ENCODE measurements at regions not wholly inside any gene's neighbourhood (a gene's known extent, or its start where the extent isn't known, plus 50 kb on each side); places are given as distances from the start of the nearest gene placed in this dataset.
"Not testable (repeated sequence)": the region's sequence is repeated elsewhere in the genome, so short reads cannot be mapped to it uniquely, and the experiment has no call there.

DNA sequence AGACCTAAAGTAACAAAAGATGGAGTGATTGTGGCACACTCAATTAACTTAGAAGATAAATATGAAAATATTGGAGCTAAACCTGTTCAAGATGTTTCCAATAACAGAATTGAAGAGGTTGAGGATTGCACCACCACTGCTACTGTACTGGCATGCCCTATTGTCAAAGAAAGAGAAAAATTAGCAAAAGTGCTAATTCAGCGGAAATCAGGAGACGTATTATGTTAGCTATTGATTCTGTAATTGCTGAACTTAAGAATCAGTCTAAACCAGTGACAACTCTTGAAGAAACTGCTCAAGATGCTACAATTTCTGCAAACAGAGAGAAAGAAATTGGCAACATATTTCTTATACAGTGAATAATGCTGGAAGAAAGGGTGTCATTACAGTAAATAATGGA lies 754.4 kb downstream of the CDH18 start:
- H3K4me1 ChIP-seq (ENCODE audit: control insufficient read depth in 1 of 2, insufficient read depth in 1 of 2, low read depth in 1 of 2, low read length in 1 of 2) = no peaks in the 10 kb centered on the region
- no peaks in the 10 kb centered on the region for H3K9me3 ChIP-seq
- TF ChIP-seq, protein P1, sequence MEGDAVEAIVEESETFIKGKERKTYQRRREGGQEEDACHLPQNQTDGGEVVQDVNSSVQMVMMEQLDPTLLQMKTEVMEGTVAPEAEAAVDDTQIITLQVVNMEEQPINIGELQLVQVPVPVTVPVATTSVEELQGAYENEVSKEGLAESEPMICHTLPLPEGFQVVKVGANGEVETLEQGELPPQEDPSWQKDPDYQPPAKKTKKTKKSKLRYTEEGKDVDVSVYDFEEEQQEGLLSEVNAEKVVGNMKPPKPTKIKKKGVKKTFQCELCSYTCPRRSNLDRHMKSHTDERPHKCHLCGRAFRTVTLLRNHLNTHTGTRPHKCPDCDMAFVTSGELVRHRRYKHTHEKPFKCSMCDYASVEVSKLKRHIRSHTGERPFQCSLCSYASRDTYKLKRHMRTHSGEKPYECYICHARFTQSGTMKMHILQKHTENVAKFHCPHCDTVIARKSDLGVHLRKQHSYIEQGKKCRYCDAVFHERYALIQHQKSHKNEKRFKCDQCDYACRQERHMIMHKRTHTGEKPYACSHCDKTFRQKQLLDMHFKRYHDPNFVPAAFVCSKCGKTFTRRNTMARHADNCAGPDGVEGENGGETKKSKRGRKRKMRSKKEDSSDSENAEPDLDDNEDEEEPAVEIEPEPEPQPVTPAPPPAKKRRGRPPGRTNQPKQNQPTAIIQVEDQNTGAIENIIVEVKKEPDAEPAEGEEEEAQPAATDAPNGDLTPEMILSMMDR (IDR thresholded peaks at IDR 0.05) = no peak
- no peak overlapping the region for H3K4me3 ChIP-seq (ENCODE audit: low read depth in 1 of 2, low read length in 1 of 2)
- H3K27ac ChIP-seq = no peak overlapping the region
- H3K36me3 ChIP-seq = no peaks in the 10 kb centered on the region
- no peaks in the 10 kb centered on the region for H3K27me3 ChIP-seq

DNA sequence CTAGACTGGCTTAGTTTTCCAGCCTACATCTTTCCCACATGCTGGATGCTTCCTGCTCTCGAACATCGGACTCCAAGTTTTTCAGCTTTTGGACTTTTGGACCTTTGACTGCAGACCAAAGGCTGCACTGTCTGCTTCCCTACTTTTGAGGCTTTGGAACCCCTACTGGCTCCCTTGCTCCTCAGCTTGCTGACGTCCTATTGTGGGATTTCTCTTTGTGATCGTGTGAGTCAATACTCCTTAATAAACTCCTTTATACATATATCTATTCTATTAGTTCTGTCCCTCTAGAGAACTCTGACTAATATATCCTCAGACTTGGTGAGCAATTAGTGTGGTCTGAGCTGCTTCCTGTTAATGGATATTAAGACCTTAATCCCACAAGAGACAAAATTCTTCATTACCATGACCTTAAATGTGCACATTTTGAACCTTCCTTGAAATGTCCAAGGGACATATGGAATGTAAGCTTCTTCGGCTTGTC lies 752.9 kb downstream of the CDH18 start:
- no peak overlapping the region for H3K27ac ChIP-seq

DNA sequence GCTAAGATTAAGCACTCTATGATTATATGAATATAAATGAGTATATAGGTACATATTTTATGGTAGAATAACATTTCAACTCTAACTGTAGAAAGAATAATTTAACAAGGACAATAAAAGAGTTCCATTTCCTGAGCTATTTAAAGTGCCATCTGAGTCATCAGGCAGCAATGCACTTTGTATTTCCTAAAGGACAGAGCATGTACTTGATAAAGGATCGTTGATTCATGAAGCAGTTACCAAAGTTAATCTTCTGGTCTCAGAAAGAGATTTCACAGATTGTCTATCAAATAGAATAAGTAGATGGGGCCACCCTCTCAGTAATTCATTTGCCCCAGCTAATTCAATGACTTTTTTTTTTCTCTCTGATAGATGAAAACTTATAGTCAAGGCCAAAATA lies 747.8 kb downstream of the CDH18 start:
- H3K27me3 ChIP-seq = no peaks in the 10 kb centered on the region
- peaks cover 3% of the 10 kb centered on the region for H3K9me3 ChIP-seq
- no peak overlapping the region for H3K4me3 ChIP-seq (ENCODE audit: low read depth in 1 of 2, low read length in 1 of 2)
- no peaks in the 10 kb centered on the region for H3K36me3 ChIP-seq
- H3K4me1 ChIP-seq (ENCODE audit: control insufficient read depth in 1 of 2, insufficient read depth in 1 of 2, low read depth in 1 of 2, low read length in 1 of 2) = no peaks in the 10 kb centered on the region
- no peak overlapping the region for H3K27ac ChIP-seq
- TF ChIP-seq, protein P1 (IDR thresholded peaks at IDR 0.05) = no peak

More for the DNA sequence above, 752.9 kb downstream of the CDH18 start:
- Histone ChIP-seq H3K36me3 (no peaks in the 10 kb centered on the region), H3K4me3 (ENCODE audit: low read depth in 1 of 2, low read length in 1 of 2) (no peak overlapping the region), H3K4me1 (ENCODE audit: control insufficient read depth in 1 of 2, insufficient read depth in 1 of 2, low read depth in 1 of 2, low read length in 1 of 2) (no peaks in the 10 kb centered on the region), H3K27me3 (no peaks in the 10 kb centered on the region), H3K9me3 (no peaks in the 10 kb centered on the region)
- TF ChIP-seq, protein P1 (IDR thresholded peaks at IDR 0.05) = no peak

DNA sequence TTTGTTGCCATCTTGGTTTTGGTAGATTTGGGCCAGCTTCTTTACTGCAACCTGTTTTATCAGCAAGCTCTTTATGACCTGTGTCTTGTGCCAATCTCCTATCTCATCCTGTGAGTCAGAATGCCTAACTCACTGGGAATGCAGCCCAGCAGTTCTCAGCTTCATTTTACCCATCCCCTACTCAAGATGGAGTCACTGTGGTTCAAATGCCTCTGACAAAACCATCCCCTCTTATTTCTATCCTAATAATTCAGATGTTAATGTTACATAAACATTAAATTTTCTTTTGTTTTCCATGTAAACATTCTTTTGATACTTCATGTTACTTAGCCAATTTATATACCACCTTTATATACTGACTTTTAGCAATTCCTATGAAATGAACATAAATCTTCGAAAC lies 746.3 kb downstream of the CDH18 start:
- H3K36me3 ChIP-seq = no peaks in the 10 kb centered on the region
- no peak overlapping the region for H3K4me3 ChIP-seq (ENCODE audit: low read depth in 1 of 2, low read length in 1 of 2)
- H3K27ac ChIP-seq = no peak overlapping the region
- H3K27me3 ChIP-seq = no peaks in the 10 kb centered on the region
- TF ChIP-seq, protein P1 (IDR thresholded peaks at IDR 0.05) = no peak
- peaks cover 3% of the 10 kb centered on the region for H3K9me3 ChIP-seq
- H3K4me1 ChIP-seq (ENCODE audit: control insufficient read depth in 1 of 2, insufficient read depth in 1 of 2, low read depth in 1 of 2, low read length in 1 of 2) = no peaks in the 10 kb centered on the region

DNA sequence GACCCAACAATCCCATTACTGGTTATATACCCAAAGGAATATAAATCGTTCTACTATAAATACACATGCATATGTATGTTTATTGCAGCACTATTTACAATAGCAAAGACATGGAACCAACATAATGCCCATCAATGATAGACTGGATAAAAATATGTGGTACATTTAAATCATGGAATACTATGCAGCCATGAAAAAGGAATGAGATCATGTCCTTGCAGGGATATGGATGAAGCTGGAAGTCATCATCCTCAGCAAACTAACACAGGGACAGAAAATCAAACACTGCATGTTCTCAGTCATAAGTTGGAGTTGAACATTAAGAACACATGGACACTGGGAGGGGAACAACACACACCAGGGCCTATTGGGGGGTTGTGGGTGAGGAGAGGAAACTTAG lies 741.8 kb downstream of the CDH18 start:
- H3K4me3 ChIP-seq (ENCODE audit: low read depth in 1 of 2, low read length in 1 of 2); H3K36me3 ChIP-seq: not testable (repeated sequence)

DNA sequence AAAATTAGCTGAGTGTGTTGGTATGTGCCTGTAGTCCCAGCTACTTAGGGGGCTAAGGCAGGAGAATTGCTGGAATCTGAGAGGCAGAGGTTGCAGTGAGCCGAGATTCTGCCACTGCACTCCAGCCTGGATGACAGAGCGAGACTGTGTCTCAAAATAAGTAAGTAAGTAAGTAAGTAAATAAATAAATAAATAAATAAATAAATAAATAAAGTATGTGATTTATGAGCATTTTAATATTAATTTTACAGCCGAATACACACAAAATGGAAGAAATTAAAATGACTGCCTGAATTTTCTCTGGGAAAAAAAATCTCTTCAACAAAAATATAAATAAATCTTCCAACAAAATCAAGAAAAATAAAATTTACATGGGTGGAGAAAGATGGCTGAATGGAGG lies 740.7 kb downstream of the CDH18 start:
- Histone ChIP-seq H3K27me3 (no peaks in the 10 kb centered on the region), H3K4me3 (ENCODE audit: low read depth in 1 of 2, low read length in 1 of 2) (no peak overlapping the region), H3K27ac (no peak overlapping the region), H3K36me3 (no peaks in the 10 kb centered on the region), H3K4me1 (ENCODE audit: control insufficient read depth in 1 of 2, insufficient read depth in 1 of 2, low read depth in 1 of 2, low read length in 1 of 2) (no peaks in the 10 kb centered on the region), H3K9me3 (peaks cover 3% of the 10 kb centered on the region)
- TF ChIP-seq, protein P1 (IDR thresholded peaks at IDR 0.05) = no peak

More for the DNA sequence above, 741.8 kb downstream of the CDH18 start:
- H3K27ac ChIP-seq; H3K27me3 ChIP-seq; H3K9me3 ChIP-seq; H3K4me1 ChIP-seq (ENCODE audit: control insufficient read depth in 1 of 2, insufficient read depth in 1 of 2, low read depth in 1 of 2, low read length in 1 of 2): not testable (repeated sequence)
